T-helper 9 cell (primary cell): ENCODE measurements at regions not wholly inside any gene's neighbourhood (a gene's known extent, or its start where the extent isn't known, plus 50 kb on each side); places are given as distances from the start of the nearest gene placed in this dataset.

Experiments
- DNase-seq: peaks from one replicate; pipeline ENCODE4 v3.0.0-alpha.2; 2020

- no peak for DNase-seq
Observed at GRCh38 chr21:38165466-38166172, 91.2 kb upstream of the KCNJ15 start.

DNA sequence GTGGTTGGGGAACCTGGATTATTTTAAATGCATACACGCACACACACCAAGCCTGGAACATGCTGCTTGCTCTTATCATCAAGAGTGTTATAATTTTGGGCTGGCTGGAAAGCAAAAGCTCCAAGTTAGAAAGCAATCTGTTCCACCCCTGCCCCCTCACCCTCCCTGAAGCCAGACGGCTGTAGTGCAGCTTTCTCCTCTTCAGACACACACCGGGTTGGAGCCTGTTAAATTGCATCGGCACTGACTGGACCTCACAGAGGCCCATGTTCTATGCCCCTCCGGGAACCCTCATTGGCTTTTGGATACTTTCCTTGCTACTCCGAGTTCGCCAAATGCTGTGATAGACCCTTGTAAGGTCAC is 90.6 kb upstream of the KCNJ15 start:
- DNase-seq = no peak

- DNase-seq = no peak
Observed at GRCh38 chr21:38167345-38167744, 89.4 kb upstream of the KCNJ15 start.

DNA sequence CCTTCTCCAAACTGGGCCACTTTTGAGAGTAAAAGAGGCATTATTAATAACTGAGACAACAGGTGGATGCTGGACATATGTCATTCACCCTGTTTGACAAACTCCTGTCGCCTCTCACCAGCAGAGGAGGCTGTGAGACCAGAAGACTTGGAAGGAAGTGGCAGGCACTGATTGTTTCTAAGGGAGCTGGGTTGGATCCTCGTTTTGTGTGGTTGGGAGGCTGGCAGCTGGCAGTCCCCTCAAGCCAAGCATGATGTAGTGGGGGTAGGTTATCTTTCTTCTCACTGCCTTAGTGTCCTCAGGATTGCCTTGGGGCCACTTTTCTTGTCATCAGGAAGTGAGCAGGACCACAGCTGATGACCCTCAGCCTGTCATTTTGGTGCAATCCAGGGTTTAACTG is 86.5 kb upstream of the KCNJ15 start:
- DNase-seq = no peak

GRCh38 chr21:38170704-38171682 is 85.8 kb upstream of the KCNJ15 start:
- no peak for DNase-seq

GRCh38 chr21:38171723-38172344 is 85.0 kb upstream of the KCNJ15 start:
- DNase-seq = no peak

- DNase-seq = no peak
Observed at GRCh38 chr21:38173276-38174035, 83.3 kb upstream of the KCNJ15 start.

DNA sequence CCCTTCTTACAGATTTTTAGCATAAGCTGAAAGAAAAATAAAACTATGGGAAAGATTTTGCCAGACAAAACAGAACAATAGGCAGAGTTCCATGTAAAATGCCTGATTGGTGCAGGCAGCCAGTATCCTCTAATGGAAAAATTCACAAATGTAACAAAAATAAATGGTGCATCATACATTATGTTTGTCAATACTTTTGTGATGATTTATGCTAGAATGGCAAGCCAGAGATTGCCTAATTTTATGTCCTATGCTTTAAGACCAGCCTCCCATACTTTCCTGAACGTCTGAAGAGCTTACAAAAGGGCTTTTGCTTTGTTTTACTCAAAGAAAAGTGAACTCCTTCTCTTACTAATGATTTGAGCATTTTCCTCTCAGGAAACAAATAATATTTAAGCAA is 81.5 kb upstream of the KCNJ15 start:
- DNase-seq = no peak

GRCh38 chr21:38177919-38178652 is 78.7 kb upstream of the KCNJ15 start:
- no peak for DNase-seq

GRCh38 chr21:38178653-38179470 is 77.9 kb upstream of the KCNJ15 start:
- DNase-seq = no peak

- DNase-seq = no peak
Observed at GRCh38 chr21:38179511-38179910, 77.3 kb upstream of the KCNJ15 start.

- DNase-seq = no peak
Observed at GRCh38 chr21:38181096-38181495, 75.7 kb upstream of the KCNJ15 start.

DNA sequence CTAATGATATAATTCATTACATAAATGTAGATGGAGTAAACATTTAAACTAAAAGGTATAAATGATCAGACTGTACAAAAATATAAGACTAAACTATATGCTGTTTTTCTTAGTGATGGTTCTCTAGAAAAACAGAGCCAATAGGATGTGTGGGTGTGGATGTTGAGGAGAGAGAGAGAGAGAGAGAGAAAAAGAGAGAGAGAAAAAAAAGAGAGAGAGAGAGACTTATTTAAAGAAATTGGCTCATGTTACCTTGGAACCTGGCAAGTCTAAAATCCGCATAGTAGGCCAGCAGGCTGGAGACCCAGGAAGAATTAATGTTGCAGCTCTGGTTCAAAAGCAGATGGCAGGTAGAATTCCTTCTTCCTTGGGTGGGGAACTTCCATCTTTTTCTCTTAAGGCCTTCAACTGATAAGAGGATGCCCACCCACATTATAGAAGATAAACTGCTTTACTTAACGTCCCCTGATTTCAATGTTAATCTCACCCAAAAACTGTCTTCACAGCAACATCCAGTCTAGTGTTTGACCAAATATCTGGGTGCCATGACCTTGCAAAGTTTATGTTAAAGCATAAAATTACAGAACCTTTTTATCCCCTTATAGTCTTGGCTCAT is 74.3 kb upstream of the KCNJ15 start:
- no peak for DNase-seq

DNA sequence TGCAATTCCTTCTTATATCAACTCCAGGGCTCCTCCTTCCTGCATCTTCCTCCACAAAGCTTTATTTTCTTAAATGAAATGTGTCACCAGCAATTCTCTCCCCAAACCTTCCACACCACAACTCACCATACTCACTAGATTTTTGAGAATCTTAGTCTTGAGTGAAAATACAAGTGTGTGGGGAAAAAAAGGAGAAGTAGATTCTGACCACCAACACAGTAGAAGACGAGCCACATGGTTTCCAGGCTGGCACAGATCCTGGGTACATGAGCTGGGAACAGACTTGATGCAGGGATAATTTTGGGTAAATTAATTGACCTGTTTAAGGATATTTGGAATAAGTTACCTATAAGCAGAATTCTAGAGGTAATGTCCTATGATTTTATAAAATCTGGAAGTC is 72.8 kb upstream of the KCNJ15 start:
- no peak for DNase-seq

GRCh38 chr21:38186661-38187270 is 70.0 kb upstream of the KCNJ15 start:
- no peak for DNase-seq

- no peak for DNase-seq
Observed at GRCh38 chr21:38188037-38188436, 68.8 kb upstream of the KCNJ15 start.

DNA sequence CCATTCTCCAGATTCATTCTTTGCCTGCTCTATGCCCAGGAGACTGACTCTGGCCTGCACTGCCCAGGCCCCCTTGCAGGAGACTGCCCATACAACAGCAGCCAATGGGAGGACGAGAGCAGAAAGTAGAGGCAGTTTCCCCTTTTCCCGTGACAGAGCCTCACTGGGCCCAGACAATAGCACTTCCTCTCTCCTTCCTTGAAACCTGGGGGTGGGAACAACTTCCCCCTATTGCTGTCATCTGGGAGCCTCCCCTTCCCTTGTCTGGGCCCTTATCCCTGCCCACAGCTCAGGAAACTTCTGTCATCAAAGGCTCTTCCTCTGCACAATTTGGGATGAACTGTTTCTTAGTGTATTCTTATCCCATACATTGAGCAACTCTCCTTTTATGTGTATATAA is 60.8 kb upstream of the KCNJ15 start:
- DNase-seq = no peak

GRCh38 chr21:38202811-38203210 is 54.0 kb upstream of the KCNJ15 start:
- no peak for DNase-seq

DNA sequence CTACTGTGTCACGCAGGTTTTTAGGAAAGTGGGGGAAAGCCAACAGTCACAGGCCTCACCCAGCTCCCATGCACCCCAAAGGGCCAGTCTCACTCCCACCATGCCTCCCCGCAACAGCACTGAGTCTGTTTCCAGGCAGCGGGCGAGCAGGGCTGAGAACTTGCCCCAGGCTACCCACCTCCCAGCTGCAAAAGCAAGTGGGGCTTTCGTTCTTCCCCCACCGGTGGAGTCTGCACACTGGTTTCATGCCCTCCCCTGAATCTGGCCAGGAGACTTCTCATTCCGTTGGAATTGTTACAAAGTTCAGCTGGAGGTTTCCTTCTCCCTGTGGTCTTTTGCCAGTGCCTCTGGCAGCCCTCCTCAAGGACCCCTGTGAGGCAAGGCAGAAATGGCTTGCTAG is 53.6 kb upstream of the KCNJ15 start:
- no peak for DNase-seq

DNA sequence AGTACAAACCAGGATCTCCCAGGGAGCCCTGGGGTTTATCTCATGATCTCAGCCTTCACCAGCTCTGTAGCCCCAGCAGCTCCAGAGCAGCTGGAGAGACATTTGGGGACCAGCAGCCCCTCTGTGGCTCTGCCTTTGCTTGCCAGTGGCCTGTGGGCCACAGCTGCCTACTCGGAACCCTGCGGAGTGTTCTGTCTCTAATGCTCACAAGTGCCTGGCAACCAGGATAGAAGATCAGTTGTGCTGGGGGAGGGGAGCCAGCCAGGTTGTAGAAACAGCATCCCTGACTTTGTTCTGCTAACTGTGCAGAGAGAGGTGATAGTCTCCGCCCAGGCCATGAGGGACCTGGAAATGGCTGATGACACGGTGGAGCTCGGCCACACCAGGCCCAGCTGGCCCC is 50.9 kb upstream of the KCNJ15 start:
- no peak for DNase-seq
